ENCODE measurements at regions not wholly inside any gene's neighbourhood (a gene's known extent, or its start where the extent isn't known, plus 50 kb on each side); places are given as distances from the start of the nearest gene placed in this dataset.

DNA sequence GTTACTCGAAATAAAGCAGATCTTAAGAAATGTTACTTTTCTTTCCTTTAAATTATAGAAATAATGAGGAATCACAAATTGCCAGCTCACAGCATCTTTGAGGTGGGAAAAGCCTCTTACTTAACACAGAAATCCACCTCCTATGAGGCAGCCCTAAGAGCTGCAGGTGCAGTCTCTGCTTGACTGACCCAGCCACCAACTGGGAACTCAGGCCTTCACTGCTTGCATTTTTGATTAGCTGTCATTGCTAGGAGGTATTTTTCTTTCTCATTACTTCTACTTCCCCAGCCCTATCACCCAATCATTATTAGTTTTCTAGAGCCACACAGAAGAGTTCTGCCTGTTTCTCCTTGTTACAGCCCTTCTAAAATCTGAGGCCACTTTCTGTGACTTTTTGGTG, 416.5 kb upstream of the KLF4 start:
- TF ChIP-seq, protein P1, sequence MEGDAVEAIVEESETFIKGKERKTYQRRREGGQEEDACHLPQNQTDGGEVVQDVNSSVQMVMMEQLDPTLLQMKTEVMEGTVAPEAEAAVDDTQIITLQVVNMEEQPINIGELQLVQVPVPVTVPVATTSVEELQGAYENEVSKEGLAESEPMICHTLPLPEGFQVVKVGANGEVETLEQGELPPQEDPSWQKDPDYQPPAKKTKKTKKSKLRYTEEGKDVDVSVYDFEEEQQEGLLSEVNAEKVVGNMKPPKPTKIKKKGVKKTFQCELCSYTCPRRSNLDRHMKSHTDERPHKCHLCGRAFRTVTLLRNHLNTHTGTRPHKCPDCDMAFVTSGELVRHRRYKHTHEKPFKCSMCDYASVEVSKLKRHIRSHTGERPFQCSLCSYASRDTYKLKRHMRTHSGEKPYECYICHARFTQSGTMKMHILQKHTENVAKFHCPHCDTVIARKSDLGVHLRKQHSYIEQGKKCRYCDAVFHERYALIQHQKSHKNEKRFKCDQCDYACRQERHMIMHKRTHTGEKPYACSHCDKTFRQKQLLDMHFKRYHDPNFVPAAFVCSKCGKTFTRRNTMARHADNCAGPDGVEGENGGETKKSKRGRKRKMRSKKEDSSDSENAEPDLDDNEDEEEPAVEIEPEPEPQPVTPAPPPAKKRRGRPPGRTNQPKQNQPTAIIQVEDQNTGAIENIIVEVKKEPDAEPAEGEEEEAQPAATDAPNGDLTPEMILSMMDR (IDR thresholded peaks at IDR 0.05) = no peak
- TF ChIP-seq EP300 (IDR thresholded peaks at IDR 0.05) = no peak
- no peak for TF ChIP-seq POLR2A (IDR thresholded peaks at IDR 0.05)
